HL-60 (cell line): ENCODE measurements at regions not wholly inside any gene's neighbourhood (a gene's known extent, or its start where the extent isn't known, plus 50 kb on each side); places are given as distances from the start of the nearest gene placed in this dataset.

Source experiments
- DNase-seq, 2 experiments: peaks; one replicate each; pipeline ENCODE4 v3.0.0-alpha.2; 2010 to 2020; ENCODE audit warnings: low read depth in 1 of 2, low spot score in 1 of 2
- H3K27ac ChIP-seq: fragments of 250-450 bp; sonication (Bioruptor Pico); replicated peaks from 2 replicates; pipeline ENCODE4 v1.5.1; 2020; ENCODE audit warnings: mild to moderate bottlenecking, moderate library complexity
- H3K27me3 ChIP-seq: fragments of 250-450 bp; sonication (Bioruptor Pico); 2 replicates; pipeline ENCODE4 v1.5.1; 2021; ENCODE audit warnings: mild to moderate bottlenecking, moderate library complexity; ENCODE audit not compliant: insufficient read depth, poor library complexity, severe bottlenecking
- H3K4me3 ChIP-seq: replicated peaks from 2 replicates; pipeline ENCODE4 v1.5.1; 2011; ENCODE audit warnings: mild to moderate bottlenecking, control low read depth, low read length; ENCODE audit not compliant: insufficient read depth
- CTCF ChIP-seq: IDR thresholded peaks from one replicate; pipeline ENCODE4 v1.5.1; 2011; ENCODE audit warnings: low read length, control low read depth, inconsistent platforms; ENCODE audit not compliant: insufficient read depth
- GABPA ChIP-seq: IDR thresholded peaks from 2 replicates; pipeline ENCODE4 v1.6.1; 2012; ENCODE audit warnings: low read depth
- POLR2AphosphoS5 ChIP-seq: IDR thresholded peaks from 2 replicates; pipeline ENCODE4 v1.6.1; 2012; ENCODE audit warnings: low read depth
- REST ChIP-seq: IDR thresholded peaks from 2 replicates; pipeline ENCODE4 v1.6.1; 2012; ENCODE audit warnings: low read depth; ENCODE audit not compliant: insufficient replicate concordance
- SPI1 ChIP-seq: IDR thresholded peaks from 2 replicates; pipeline ENCODE4 v1.6.1; 2012; ENCODE audit warnings: low read depth, mild to moderate bottlenecking, borderline replicate concordance

DNA sequence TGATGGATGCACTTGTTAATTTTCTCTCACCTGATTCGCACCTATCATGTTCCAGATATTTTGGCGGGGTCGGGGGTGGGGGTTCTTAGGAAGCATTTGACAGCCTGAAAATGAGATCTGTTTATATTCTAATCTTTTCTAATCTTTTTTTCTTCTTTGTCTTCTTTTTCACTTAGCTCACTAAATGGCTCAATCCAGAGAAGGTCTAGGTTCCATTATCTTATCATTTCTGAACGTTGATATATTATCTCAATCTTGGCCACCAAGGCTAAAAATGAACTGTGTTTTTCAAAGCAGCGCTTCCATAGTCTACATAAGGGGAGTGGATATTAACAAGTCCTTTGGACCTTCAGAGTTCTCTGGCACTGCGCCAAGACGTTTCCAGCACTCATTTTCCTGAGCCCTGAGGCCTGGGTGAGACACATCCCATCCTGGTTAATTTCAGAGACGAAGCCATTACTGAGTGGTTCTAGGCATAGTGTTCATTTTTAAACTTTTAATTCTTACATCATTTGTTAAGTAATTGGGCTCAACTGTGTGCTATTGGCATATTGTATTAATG is 229.0 kb downstream of the SOX11 start:
- H3K27ac ChIP-seq: no peak overlapping the region
- no peaks in the 10 kb centered on the region for H3K27me3 ChIP-seq
- TF ChIP-seq SPI1 (no peak), POLR2AphosphoS5 (no peak), CTCF (no peak), REST (no peak), GABPA (no peak)
- no peak for DNase-seq
- no peak overlapping the region for H3K4me3 ChIP-seq

- no peak for DNase-seq
- no peak overlapping the region for H3K4me3 ChIP-seq
- H3K27ac ChIP-seq: no peak overlapping the region
These were observed 232.1 kb downstream of the SOX11 start for GRCh38 chr2:5923957-5924945.

More at GRCh38 chr2:5923957-5924945, 232.1 kb downstream of the SOX11 start:
- peaks cover 2% of the 10 kb centered on the region for H3K27me3 ChIP-seq
- TF ChIP-seq CTCF (no peak), SPI1 (no peak), REST (no peak), GABPA (no peak), POLR2AphosphoS5 (no peak)
